Adrenal gland (tissue), 9 donors: ENCODE measurements at regions not wholly inside any gene's neighbourhood (a gene's known extent, or its start where the extent isn't known, plus 50 kb on each side); places are given as distances from the start of the nearest gene placed in this dataset.
"Not testable (repeated sequence)": the region's sequence is repeated elsewhere in the genome, so short reads cannot be mapped to it uniquely, and the experiment has no call there.

Source experiments
- DNase-seq, 7 donors: peaks; one replicate each; pipeline ENCODE4 v3.0.0-alpha.2; 2019 to 2020
- H3K27ac ChIP-seq, 5 donors: fragments of 200-600 bp; sonication (generic) in 4 of 5; 1 replicate in 3 of 5; 2 replicates in 2 of 5; pipeline versions ENCODE4 v1.5.1 to v1.8.0; 2016 to 2020; ENCODE audit warnings: mild to moderate bottlenecking in 1 of 5
- H3K27me3 ChIP-seq: fragments of 200-600 bp; 2 replicates; pipeline ENCODE4 v1.8.0; 2021
- H3K36me3 ChIP-seq, 2 donors: fragments of 200-600 bp; replicated peaks in 1 of 2; 1 replicate in 1 of 2; 2 replicates in 1 of 2; pipeline versions ENCODE4 v1.5.1 to v1.8.0; 2018 to 2022
- H3K4me1 ChIP-seq, 2 donors: fragments of 200-600 bp; replicated peaks in 1 of 2; 1 replicate in 1 of 2; 2 replicates in 1 of 2; pipeline versions ENCODE4 v1.5.1 to v1.8.0; 2018 to 2021
- H3K4me3 ChIP-seq, 4 donors: fragments of 200-600 bp; sonication (generic) in 3 of 4; one replicate each; pipeline ENCODE4 v1.5.1; 2016 to 2018
- H3K9me3 ChIP-seq, 3 donors: fragments of 200-600 bp; sonication (generic) in 1 of 3; replicated peaks in 1 of 3; 1 replicate in 2 of 3; 2 replicates in 1 of 3; pipeline versions ENCODE4 v1.5.1 to v1.8.0; 2016 to 2021
- CTCF ChIP-seq, 6 experiments: fragments of 450-650 bp in 4 of 6; fragments of 200-600 bp in 2 of 6; sonication (generic) in 1 of 6; IDR thresholded peaks; 1 replicate in 5 of 6; 2 replicates in 1 of 6; pipeline versions ENCODE4 v1.5.1 to v1.8.0; 2016 to 2021; ENCODE audit warnings: antibody characterized with exemption in 6 of 6, mild to moderate bottlenecking in 2 of 6, moderate library complexity in 1 of 6
- POLR2A ChIP-seq, 2 donors: fragments of 450-650 bp; IDR thresholded peaks; one replicate each; pipeline ENCODE4 v1.6.1; 2017; ENCODE audit warnings: antibody characterized with exemption in 2 of 2, mild to moderate bottlenecking in 2 of 2, moderate library complexity in 1 of 2
- WGBS, 4 donors: extraction: QIAGEN DNeasy Blood & Tissue Kit in 2 of 4; methylation state at CpG; one replicate each; pipeline versions ENCODE4 v1.1.5 to v1.1.7; 2013 to 2017; 5-methylcytosine and 5-hydroxymethylcytosine counted together
- intact Hi-C, 2 donors: fragments of 100-400 bp; cut with DNase I; formaldehyde crosslinking; loops; one replicate each; pipeline versions ENCODE4 v1.14.1 to v1.15.0; 2022 to 2023
- donor health status: healthy with polysubstance abuse.
- donor health status: Bipolar disorder and iron deficiency.
- donor health status: DM: yes; HTN: yes; CAD: no.
- donor health status: DM: no; HTN: no; CAD: no.
- donor health status: DM: no; HTN: no; CAD: no.

- no peak overlapping the region for H3K27ac ChIP-seq
- no peaks in the 10 kb centered on the region for H3K27me3 ChIP-seq
- no peaks in the 10 kb centered on the region for H3K36me3 ChIP-seq
- 90 to 96% (median 93%) methylated on average over 5 of the region's 5 CpGs for WGBS, 4 donors
- intact Hi-C loops = no loop called here
- no peaks in the 10 kb centered on the region for H3K4me1 ChIP-seq
- no peak overlapping the region for H3K4me3 ChIP-seq
- DNase-seq = no peak
- no peak for TF ChIP-seq CTCF (IDR thresholded peaks at IDR 0.05)
- TF ChIP-seq POLR2A (IDR thresholded peaks at IDR 0.05) = no peak
- H3K9me3 ChIP-seq = no peaks in the 10 kb centered on the region
These were observed 101.4 kb downstream of the TMEM167A start for GRCh38 chr5:82975812-82976211.

- no peaks in the 10 kb centered on the region for H3K27me3 ChIP-seq
- H3K4me1 ChIP-seq = no peaks in the 10 kb centered on the region
- 75 to 86% (median 82%) methylated on average over 9 of the region's 9 CpGs for WGBS, 4 donors
- intact Hi-C loops = no loop called here
- no peaks in the 10 kb centered on the region for H3K9me3 ChIP-seq
- DNase-seq = no peak
- TF ChIP-seq POLR2A (IDR thresholded peaks at IDR 0.05) (no peak), CTCF (IDR thresholded peaks at IDR 0.05) (no peak)
- H3K27ac ChIP-seq = no peak overlapping the region
- no peak overlapping the region for H3K4me3 ChIP-seq
- no peaks in the 10 kb centered on the region for H3K36me3 ChIP-seq
These were observed 101.8 kb downstream of the TMEM167A start for GRCh38 chr5:82975396-82975795.

- DNase-seq, H3K27ac ChIP-seq, H3K36me3 ChIP-seq, H3K4me3 ChIP-seq, intact Hi-C loops, H3K27me3 ChIP-seq, H3K4me1 ChIP-seq, H3K9me3 ChIP-seq: not testable (repeated sequence)
- whole genome bisulfite sequencing, 4 donors = 79 to 97% (median 84%) methylated on average over 2 of the region's 2 CpGs
These were observed 102.8 kb downstream of the TMEM167A start for GRCh38 chr5:82974346-82974745.

- H3K4me3 ChIP-seq = no peak overlapping the region
- no peaks in the 10 kb centered on the region for H3K36me3 ChIP-seq
- no peaks in the 10 kb centered on the region for H3K27me3 ChIP-seq
- TF ChIP-seq CTCF (IDR thresholded peaks at IDR 0.05) = no peak
- no peak for TF ChIP-seq POLR2A (IDR thresholded peaks at IDR 0.05)
- intact Hi-C loops = no loop called here
- no peak overlapping the region for H3K27ac ChIP-seq
- 89 to 95% (median 94%) methylated on average over 5 of the region's 5 CpGs for WGBS, 4 donors
- H3K9me3 ChIP-seq = no peaks in the 10 kb centered on the region
- DNase-seq = no peak
- no peaks in the 10 kb centered on the region for H3K4me1 ChIP-seq
These were observed 105.3 kb downstream of the TMEM167A start for GRCh38 chr5:82971901-82972300.

- WGBS, 4 donors = 91 to 92% (median 91%) methylated on average over 10 of the region's 10 CpGs
- DNase-seq, H3K9me3 ChIP-seq, H3K4me3 ChIP-seq, H3K4me1 ChIP-seq, H3K36me3 ChIP-seq, intact Hi-C loops, H3K27ac ChIP-seq, H3K27me3 ChIP-seq: not testable (repeated sequence)
These were observed 106.0 kb downstream of the TMEM167A start for GRCh38 chr5:82971034-82971806.

GRCh38 chr5:82969221-82969976, 107.8 kb downstream of the TMEM167A start:
- WGBS, 4 donors = 77 to 84% (median 78%) methylated on average over 6 of the region's 6 CpGs
- H3K9me3 ChIP-seq, H3K27me3 ChIP-seq, intact Hi-C loops, H3K4me1 ChIP-seq, H3K27ac ChIP-seq, H3K36me3 ChIP-seq, H3K4me3 ChIP-seq: not testable (repeated sequence)
- DNase-seq = peak in 1 of 7 donors; percentile 18
